Fibroblast of upper back skin (primary cell): ENCODE measurements at regions not wholly inside any gene's neighbourhood (a gene's known extent, or its start where the extent isn't known, plus 50 kb on each side); places are given as distances from the start of the nearest gene placed in this dataset.
"Not testable (repeated sequence)": the region's sequence is repeated elsewhere in the genome, so short reads cannot be mapped to it uniquely, and the experiment has no call there.

ENCODE experiments used
- DNase-seq: peaks from one replicate; pipeline ENCODE4 v3.0.0-alpha.2; 2013

DNA sequence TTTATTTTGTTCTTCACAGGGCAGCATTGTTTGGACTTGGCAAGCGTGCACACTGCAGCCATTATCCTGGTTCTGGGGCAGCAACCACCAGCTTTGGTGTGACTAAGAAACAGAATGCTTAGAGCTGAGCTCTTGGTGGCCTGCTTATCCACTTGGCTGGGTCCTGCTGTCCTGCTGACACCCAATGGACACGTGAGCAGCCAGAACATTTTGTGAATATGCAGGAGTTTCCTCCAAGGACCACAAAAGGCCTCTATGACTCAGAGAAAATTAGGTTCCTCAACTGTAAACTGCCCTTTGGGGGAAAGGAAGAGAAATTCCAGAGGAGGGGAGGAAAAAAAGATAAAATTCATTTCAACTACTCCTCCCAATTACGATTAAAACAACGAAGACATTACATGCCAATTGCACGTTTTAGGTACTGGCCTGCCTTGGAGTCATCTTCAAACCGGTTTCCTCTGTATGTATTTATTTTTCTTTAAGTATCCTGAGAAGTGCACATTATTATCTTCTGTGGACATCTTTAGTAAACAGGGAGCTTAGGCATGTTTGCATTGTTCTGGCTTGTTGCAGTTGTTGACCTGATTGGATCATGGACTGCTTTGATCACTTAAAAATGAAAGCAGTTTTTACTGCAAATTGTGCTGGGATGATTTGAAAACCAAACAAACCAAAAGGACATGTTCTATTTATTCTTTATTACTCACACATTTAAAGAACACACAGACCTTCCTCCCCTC lies 82.3 kb upstream of the TLE4 start:
- DNase-seq: peak; percentile 40

GRCh38 chr9:79490657-79491248 lies 81.0 kb upstream of the TLE4 start:
- no peak for DNase-seq

DNA sequence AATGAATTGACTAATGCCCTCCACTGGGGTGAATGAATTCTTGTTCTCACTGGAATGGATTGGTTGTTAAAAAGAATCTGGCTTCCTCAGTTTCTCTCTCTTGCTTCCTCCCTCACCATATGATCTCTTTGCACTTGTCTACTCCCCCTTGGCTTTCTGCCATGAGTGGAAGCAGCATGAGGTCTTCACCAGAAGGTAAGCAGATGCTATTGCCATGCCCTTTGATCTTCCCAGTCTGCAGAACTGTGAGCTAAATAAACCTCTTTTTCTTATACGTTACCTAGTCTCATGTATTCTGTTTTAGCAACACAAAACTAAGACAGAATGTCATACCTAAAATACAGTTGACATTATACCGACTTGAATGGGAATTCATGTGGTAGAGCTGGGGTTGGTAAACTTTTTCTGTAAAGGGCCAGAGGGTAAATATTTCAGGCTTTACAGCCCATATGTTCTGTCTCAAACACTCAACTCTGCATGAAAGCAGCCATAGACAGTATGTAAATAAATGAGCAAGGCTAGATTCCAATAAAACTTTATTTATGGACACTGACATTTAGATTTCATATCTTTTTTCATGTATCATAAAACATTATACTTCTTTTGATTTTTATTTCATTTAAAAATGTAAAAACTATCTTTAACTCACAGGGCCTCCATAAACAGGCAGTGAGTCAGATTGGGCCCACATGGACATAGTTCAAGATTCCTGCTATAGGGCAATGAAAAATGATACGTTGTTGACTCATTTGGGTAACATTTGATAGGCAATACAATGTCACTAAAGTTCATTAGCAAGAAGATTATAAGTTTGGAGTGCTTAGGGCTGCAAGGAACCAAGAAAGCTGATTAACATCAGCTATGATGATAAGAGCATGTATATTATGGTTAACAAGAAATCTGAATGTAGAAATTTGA lies 79.4 kb upstream of the TLE4 start:
- DNase-seq: no peak

GRCh38 chr9:79500196-79500864 lies 71.4 kb upstream of the TLE4 start:
- not testable (repeated sequence) for DNase-seq

DNA sequence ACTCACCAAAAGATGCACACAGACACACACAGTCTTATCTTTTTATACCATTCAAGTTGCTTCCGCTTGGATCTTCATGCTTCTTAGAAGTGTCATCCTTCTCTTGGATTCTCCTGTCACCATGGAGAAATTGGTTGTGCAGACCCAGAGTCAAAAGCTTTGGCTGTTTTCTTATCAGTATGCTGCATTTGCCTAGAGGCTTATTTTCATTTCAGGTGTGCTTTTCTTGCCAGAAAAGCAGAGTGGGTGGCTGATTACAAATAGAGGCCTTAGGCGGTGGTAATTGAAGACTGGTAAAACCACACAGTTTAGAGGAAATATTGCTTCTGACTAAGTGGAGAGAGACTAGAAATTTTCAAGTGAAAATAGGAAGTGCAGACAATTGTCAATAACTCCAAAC lies 70.2 kb upstream of the TLE4 start:
- DNase-seq: no peak

DNA sequence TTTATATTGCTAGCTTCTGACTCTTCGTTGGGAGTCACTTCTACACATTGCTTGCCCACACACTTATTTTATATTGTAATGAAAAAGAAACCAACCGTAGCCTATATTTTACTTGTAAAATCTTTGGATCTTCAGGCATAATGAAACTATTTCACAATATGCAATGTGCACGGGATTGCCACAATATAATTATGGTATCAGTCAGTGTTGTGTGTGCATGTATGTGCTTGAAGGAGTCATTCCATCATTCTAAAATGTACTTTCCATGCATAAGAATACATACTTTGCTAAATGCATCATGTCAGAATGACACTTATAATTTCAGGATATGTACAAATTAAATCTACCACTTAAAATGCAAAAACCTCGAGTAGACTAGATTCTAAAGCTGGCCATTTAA lies 64.0 kb upstream of the TLE4 start:
- no peak for DNase-seq

GRCh38 chr9:79512251-79512650 lies 59.5 kb upstream of the TLE4 start:
- DNase-seq: no peak
